GM11168 (cell line): ENCODE measurements at regions not wholly inside any gene's neighbourhood (a gene's known extent, or its start where the extent isn't known, plus 50 kb on each side); places are given as distances from the start of the nearest gene placed in this dataset.
"Not testable (repeated sequence)": the region's sequence is repeated elsewhere in the genome, so short reads cannot be mapped to it uniquely, and the experiment has no call there.

Source experiments
- in situ Hi-C: fragments of 300-500 bp; cut with MboI; formaldehyde crosslinking; loops from one replicate; pipeline ENCODE4 v1.12.0; 2022; ENCODE audit warnings: low sequenced_read_pairs; ENCODE audit not compliant: unreplicated experiment

GRCh38 chr5:109630093-109630492 lies 59.6 kb upstream of the MAN2A1 start:
- in situ Hi-C loops, result no loop called here

GRCh38 chr5:109628591-109628990 lies 61.1 kb upstream of the MAN2A1 start:
- in situ Hi-C loops, result no loop called here

GRCh38 chr5:109621266-109621665 lies 68.5 kb upstream of the MAN2A1 start:
- in situ Hi-C loops, result not testable (repeated sequence)

- in situ Hi-C loops, result no loop called here
Observed at GRCh38 chr5:109620651-109621050, 69.1 kb upstream of the MAN2A1 start.

GRCh38 chr5:109619606-109620005 lies 70.1 kb upstream of the MAN2A1 start:
- in situ Hi-C loops, result no loop called here

GRCh38 chr5:109619021-109619460 lies 70.7 kb upstream of the MAN2A1 start:
- in situ Hi-C loops, result no loop called here

GRCh38 chr5:109614981-109615380 lies 74.7 kb upstream of the MAN2A1 start:
- in situ Hi-C loops, result no loop called here

- in situ Hi-C loops, result no loop called here
Observed at GRCh38 chr5:109614301-109614700, 75.4 kb upstream of the MAN2A1 start.

GRCh38 chr5:109612278-109612905 lies 77.3 kb upstream of the MAN2A1 start:
- in situ Hi-C loops, result no loop called here

- in situ Hi-C loops, result no loop called here
Observed at GRCh38 chr5:109611505-109611904, 78.2 kb upstream of the MAN2A1 start.

GRCh38 chr5:109611061-109611460 lies 78.7 kb upstream of the MAN2A1 start:
- in situ Hi-C loops, result no loop called here

GRCh38 chr5:109610581-109610980 lies 79.1 kb upstream of the MAN2A1 start:
- in situ Hi-C loops, result no loop called here

- in situ Hi-C loops, result no loop called here
Observed at GRCh38 chr5:109605207-109605730, 84.5 kb upstream of the MAN2A1 start.

GRCh38 chr5:109604758-109605157 lies 85.0 kb upstream of the MAN2A1 start:
- in situ Hi-C loops, result no loop called here

- in situ Hi-C loops, result no loop called here
Observed at GRCh38 chr5:109601736-109602135, 88.0 kb upstream of the MAN2A1 start.

- in situ Hi-C loops, result no loop called here
Observed at GRCh38 chr5:109597893-109598292, 91.8 kb upstream of the MAN2A1 start.

GRCh38 chr5:109594217-109594616 lies 95.5 kb upstream of the MAN2A1 start:
- in situ Hi-C loops, result no loop called here

GRCh38 chr5:109590799-109591198 lies 98.9 kb upstream of the MAN2A1 start:
- in situ Hi-C loops, result no loop called here

- in situ Hi-C loops, result no loop called here
Observed at GRCh38 chr5:109589986-109590385, 99.7 kb upstream of the MAN2A1 start.

- in situ Hi-C loops, result no loop called here
Observed at GRCh38 chr5:109589239-109589638, 100.5 kb upstream of the MAN2A1 start.

- in situ Hi-C loops, result no loop called here
Observed at GRCh38 chr5:109588281-109589035, 101.3 kb upstream of the MAN2A1 start.
